GM19035 (cell line): ENCODE measurements at regions not wholly inside any gene's neighbourhood (a gene's known extent, or its start where the extent isn't known, plus 50 kb on each side); places are given as distances from the start of the nearest gene placed in this dataset.
"Not testable (repeated sequence)": the region's sequence is repeated elsewhere in the genome, so short reads cannot be mapped to it uniquely, and the experiment has no call there.

Experiments
- ATAC-seq: cut with Tn5 transposase; IDR thresholded peaks from one replicate; pipeline ENCODE4 v1.9.1; 2021; ENCODE audit not compliant: unreplicated experiment

- no peak for ATAC-seq
Observed at GRCh38 chr3:70519026-70519425, 206.6 kb upstream of the MDFIC2 start.

- no peak for ATAC-seq
Observed at GRCh38 chr3:70518356-70518755, 205.9 kb upstream of the MDFIC2 start.

- ATAC-seq: no peak
Observed at GRCh38 chr3:70517124-70517890, 204.9 kb upstream of the MDFIC2 start.

DNA sequence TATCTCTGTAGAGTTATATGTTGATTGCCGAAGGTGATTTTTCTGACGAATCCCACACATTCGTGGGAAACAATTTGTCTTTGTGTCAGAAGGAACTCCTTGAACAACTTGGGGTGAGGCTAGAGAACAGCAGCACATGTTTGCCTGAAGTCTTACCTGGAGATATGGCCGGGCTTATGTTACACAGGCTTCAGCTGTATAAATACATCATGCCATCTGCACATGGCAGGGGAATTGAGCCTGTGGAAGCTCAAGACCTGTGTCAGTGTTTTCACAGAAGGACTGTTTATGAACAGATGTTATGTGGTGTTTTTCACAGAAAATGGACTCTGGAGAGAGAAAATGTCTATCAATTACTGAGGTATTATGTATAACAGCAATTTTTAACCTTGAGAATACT is 203.6 kb upstream of the MDFIC2 start:
- ATAC-seq: no peak

DNA sequence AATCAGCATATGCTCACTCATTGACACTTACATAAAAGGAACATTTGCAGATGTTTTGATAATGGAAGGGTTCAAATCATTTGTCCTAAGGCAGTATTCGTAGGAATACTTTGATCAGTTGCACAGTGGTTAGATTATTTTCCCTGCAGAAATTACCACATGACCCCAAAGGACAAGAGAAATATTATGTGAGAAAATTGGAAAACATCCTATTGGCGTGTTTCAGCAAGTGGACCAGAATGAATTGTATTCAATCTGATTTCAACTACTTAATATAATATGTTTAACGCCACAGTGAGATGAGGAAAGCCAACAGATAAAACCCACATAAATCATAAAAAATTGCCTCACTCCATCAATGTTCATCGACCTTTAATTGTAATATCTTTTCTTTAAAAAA is 195.0 kb upstream of the MDFIC2 start:
- ATAC-seq: no peak

- no peak for ATAC-seq
Observed at GRCh38 chr3:70506775-70507174, 194.3 kb upstream of the MDFIC2 start.

DNA sequence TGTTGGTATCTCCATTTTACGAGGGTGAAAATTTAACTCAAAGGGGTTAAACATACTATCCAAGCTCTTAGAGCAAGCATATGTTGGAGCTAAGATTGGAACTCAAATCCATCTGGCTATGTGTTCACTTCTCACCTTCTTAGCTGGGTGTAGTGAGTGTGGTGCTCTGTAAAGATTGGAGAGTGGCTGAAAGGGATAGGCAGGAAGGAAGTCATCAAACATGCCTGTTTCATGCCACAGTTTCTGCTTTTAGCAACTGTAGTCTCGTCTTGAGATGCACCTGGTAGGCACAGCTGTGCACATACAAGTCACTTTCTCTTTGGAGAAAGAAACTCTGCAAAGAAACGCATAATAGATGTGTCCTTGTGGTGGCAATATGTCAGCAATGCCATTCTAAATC is 189.1 kb upstream of the MDFIC2 start:
- ATAC-seq: no peak

DNA sequence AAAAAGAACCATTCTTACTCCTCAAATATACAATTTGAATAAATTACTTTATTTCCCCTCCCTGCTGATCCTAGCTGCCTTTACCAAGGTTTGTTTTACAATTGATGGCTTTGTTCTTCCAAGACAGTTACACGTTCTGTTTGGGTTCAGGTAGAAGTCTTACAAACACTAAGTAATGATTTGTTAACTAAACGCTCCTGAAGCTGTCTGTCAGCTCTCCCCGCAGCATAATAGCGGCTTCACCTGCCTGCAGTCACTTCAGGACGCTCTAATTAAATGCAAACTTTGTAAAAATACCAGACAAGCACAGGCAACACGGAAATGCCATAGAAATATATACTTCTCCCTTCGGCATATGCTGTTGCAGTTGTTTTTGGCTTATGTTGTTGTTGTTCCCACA is 176.4 kb upstream of the MDFIC2 start:
- ATAC-seq: no peak

DNA sequence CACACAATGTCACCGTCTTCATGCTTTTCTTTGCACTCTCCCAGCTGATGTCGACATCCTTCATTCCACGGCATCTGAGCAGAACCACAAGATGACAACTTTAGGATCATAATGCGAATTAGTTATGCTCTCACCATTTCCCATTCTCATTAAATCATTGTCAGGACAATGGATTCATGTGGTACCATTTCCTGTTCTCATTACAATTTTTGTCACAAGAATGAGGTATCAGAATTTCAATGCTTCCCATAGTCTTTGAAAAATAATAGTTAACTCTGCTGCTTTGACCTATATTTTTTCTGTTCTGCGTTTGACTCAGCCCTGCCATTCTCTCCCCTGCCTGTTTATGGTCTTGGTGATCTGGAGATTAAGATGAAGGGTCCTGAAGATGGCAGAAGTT is 175.7 kb upstream of the MDFIC2 start:
- ATAC-seq: no peak

GRCh38 chr3:70486414-70487017 is 174.1 kb upstream of the MDFIC2 start:
- no peak for ATAC-seq

DNA sequence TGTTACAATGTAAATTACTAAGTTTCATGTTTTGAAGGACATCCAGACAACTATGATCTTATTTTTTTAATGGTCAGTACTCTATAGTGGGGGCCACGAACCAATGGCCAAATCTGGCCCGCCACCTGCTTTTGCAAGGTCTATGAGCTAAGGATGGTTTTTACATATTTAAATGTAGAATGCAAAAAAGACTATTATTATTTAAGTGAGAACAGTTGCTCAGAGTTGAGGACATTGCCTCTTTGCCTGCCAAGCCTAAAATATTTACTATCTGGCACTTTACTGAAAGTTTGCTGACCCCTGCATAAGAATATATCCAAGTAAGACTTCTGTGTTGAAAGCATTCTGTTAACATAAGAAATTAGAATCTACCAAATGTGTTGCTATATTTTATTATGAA is 163.7 kb upstream of the MDFIC2 start:
- no peak for ATAC-seq

- ATAC-seq: no peak
Observed at GRCh38 chr3:70471464-70472342, 159.3 kb upstream of the MDFIC2 start.

- no peak for ATAC-seq
Observed at GRCh38 chr3:70466096-70466495, 153.7 kb upstream of the MDFIC2 start.

DNA sequence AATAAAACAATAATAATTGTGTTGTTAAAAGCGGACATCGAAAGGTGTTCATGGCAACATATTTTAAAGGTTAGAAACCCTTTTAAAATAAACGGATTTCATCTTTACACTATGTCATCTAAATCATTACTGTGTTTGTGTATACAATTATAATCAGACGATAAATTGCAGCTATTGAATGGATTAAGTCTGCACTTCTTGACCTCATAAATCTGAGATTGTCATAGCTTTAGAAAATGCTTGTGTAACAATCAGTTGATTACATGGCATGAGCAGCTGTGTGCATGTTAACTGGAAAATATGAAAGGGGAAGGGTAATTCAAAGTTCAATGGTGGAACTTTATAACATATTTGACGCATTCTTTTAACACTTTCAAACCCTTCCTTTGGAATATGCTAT is 152.4 kb upstream of the MDFIC2 start:
- no peak for ATAC-seq

DNA sequence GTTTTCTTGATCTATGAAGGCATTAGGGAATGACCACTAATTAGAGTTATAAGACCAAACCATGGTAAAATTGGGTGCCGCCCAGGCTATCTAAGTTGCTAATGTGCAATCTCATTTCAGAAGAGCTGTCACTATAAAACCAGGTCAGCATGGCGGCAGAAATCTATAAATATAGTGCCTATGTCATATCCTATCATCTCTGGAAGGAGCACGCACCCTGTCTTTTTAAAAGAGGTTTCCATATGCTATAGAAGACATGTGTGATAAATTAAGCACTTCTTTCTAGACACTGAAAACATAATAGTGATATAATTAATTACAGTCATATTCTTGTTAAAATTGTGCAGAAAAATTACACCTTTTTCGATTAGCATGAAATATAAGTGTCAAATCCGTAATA is 152.0 kb upstream of the MDFIC2 start:
- ATAC-seq: no peak

DNA sequence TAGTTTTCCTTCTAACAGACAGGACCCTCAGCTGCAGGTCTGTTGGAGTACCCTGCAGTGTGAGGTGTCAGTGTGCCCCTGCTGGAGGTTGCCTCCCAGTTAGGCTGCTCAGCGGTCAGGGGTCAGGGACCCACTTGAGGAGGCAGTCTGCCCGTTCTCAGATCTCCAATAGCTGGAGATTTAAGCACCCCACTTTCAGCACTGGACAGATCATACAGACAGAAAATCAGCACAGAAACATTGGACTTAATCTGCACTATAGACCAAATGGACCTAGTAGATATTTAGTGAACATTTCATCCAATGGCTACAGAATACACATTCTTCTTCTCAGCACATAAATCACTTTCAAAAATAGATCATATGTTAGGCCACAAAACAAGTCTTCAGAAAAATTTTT is 137.8 kb upstream of the MDFIC2 start:
- not testable (repeated sequence) for ATAC-seq

GRCh38 chr3:70435422-70435821 is 123.0 kb upstream of the MDFIC2 start:
- ATAC-seq: not testable (repeated sequence)

DNA sequence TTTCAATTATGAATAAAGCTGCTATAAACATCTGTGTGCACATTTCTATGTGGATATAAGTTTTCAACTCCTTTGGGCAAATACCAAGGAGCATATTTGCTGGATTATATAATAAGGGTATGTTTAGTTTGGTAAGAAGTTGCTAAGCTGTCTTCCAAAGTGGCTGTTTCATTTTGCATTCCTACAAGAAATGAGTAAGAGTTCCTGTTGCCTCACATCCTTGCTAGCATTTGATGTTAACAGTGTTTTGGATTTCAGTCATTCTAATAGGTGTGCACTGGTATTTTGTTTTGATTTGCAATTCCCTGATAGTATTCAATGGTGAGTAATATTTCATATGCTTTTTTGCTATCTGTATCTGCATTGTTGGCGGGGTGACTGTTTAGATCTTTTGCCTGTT is 120.7 kb upstream of the MDFIC2 start:
- ATAC-seq: no peak

DNA sequence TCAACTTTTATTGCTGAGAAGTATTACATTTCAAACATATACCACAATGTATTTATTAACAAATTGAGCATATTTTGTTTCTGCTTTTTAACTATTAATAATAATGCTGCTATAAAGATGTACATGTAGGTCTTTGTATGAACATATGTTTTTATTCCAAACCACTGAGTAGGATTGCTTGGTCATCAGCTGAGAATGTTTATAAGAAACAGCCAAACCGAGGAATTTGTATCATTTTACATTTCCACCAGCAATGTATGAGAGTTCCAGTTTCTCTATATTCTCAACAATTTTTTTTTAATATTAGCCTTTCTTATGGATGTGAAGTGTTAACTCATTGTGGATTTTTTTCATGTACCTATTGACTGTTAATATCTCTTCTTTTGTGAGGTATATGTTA is 119.5 kb upstream of the MDFIC2 start:
- ATAC-seq: no peak

- no peak for ATAC-seq
Observed at GRCh38 chr3:70426071-70426470, 113.6 kb upstream of the MDFIC2 start.

GRCh38 chr3:70421506-70421905 is 109.1 kb upstream of the MDFIC2 start:
- no peak for ATAC-seq

DNA sequence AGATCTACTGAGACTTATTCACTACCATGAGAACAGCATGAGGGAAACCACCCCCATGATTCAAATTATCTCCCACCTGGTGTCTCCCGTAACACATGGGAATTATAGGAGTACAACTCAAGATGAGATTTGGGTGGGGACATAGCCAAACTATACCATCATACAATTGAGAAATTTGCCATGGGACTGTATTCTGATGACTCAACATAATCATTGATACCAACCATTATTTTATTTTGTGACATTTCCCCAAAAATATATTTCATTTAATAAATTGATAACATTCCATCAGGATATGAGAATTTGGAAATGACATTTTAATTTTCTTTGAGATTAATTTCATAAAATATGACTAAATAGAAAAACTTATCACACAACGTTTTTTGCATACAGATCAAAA is 96.6 kb upstream of the MDFIC2 start:
- ATAC-seq: no peak
